ENCODE measurements at regions not wholly inside any gene's neighbourhood (a gene's known extent, or its start where the extent isn't known, plus 50 kb on each side); places are given as distances from the start of the nearest gene placed in this dataset.

DNA sequence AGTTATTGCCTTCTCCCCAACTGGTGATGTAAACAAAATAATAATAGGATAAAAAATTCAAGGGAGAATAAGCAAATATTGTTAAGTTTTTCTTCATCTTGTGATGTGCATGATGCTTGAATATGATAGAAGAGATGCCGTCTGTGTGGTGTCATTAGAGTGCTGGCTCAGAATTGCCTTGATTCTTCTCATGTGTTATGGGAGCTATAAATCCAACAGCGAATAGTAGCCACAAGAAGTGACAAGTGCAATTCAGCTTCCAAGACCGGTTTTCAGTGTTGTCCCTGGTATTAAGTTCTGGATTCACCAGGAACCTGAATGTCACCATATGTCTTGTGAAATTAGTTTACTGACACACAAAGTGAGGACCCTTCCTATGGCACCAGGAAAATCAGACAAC is 547.0 kb downstream of the NSUN3 start:
- Histone ChIP-seq H3K4me2 (ENCODE audit: low read length) (no peak overlapping the region), H3K36me3 (ENCODE audit: insufficient read depth, low read length) (no peaks in the 10 kb centered on the region), H3K9me2 (ENCODE audit: low read depth, low read length) (no peaks in the 10 kb centered on the region), H3K27me3 (ENCODE audit: insufficient read depth, low read length) (no peaks in the 10 kb centered on the region), H3K4me1 (ENCODE audit: insufficient read depth, low read length, severe bottlenecking) (no peaks in the 10 kb centered on the region), H3F3A (ENCODE audit: insufficient read depth, low read length) (no peaks in the 10 kb centered on the region), H3K9me3 (ENCODE audit: low read length) (no peaks in the 10 kb centered on the region), H2AFZ (ENCODE audit: low read length) (no peak overlapping the region), H3K79me2 (ENCODE audit: insufficient read depth, low read length) (no peaks in the 10 kb centered on the region), H3K4me3 (ENCODE audit: low read depth, low read length, poor library complexity, severe bottlenecking) (no peak overlapping the region), H3K27ac (ENCODE audit: low read depth, low read length, poor library complexity, severe bottlenecking) (no peak overlapping the region), H4K20me1 (ENCODE audit: insufficient read depth, low read length) (no peaks in the 10 kb centered on the region), H3K9ac (ENCODE audit: low read length) (no peak overlapping the region)
- TF ChIP-seq, protein P1, sequence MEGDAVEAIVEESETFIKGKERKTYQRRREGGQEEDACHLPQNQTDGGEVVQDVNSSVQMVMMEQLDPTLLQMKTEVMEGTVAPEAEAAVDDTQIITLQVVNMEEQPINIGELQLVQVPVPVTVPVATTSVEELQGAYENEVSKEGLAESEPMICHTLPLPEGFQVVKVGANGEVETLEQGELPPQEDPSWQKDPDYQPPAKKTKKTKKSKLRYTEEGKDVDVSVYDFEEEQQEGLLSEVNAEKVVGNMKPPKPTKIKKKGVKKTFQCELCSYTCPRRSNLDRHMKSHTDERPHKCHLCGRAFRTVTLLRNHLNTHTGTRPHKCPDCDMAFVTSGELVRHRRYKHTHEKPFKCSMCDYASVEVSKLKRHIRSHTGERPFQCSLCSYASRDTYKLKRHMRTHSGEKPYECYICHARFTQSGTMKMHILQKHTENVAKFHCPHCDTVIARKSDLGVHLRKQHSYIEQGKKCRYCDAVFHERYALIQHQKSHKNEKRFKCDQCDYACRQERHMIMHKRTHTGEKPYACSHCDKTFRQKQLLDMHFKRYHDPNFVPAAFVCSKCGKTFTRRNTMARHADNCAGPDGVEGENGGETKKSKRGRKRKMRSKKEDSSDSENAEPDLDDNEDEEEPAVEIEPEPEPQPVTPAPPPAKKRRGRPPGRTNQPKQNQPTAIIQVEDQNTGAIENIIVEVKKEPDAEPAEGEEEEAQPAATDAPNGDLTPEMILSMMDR (IDR thresholded peaks at IDR 0.05; ENCODE audit: low read length), result no peak
- no peak for TF ChIP-seq EZH2 (IDR thresholded peaks at IDR 0.05; ENCODE audit: borderline replicate concordance, low read length)

DNA sequence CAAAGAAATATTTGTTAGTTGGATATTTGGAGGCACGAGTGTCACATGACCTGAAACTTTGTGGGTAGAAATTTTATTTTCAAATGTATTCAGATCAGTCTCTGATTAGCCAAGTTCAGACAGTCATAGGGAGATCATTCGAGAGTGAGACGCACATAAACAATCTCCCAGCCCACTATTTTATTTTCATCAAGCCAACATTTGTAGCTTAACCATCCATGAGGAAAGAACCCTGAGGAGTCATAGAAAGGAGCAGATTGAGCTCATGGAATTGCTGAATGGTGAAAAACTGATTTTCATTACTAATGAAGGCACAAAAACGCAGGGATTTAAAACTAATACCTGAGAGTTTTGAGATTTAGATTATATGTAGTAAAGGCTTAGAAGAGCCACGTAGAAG is 548.7 kb downstream of the NSUN3 start:
- no peaks in the 10 kb centered on the region for H3K9me2 ChIP-seq (ENCODE audit: low read depth, low read length)

DNA sequence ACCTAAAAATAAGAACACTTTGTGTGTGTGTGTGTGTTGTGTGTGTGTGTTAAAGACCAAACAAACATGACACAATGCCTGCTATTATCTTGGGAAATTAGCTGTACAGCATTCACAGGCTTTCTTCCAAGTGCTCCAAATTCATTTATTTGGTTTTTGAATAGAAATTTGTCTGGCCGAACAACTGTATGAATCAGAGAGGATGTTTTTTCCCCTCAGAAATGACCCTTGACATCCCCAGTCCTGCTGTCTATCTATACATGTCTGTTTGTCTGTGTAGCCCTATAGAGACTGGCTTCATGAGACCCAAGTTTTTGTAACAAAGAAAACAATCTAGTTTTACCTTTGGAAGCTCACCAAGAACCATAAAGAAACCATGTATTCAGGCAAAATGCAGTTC is 549.8 kb downstream of the NSUN3 start:
- Histone ChIP-seq H3K27ac (ENCODE audit: low read depth, low read length, poor library complexity, severe bottlenecking) (no peak overlapping the region), H3K36me3 (ENCODE audit: insufficient read depth, low read length) (no peaks in the 10 kb centered on the region), H2AFZ (ENCODE audit: low read length) (no peak overlapping the region), H3K9me2 (ENCODE audit: low read depth, low read length) (no peaks in the 10 kb centered on the region), H3F3A (ENCODE audit: insufficient read depth, low read length) (no peaks in the 10 kb centered on the region), H3K4me3 (ENCODE audit: low read depth, low read length, poor library complexity, severe bottlenecking) (no peak overlapping the region), H3K79me2 (ENCODE audit: insufficient read depth, low read length) (no peaks in the 10 kb centered on the region), H3K9ac (ENCODE audit: low read length) (no peak overlapping the region), H4K20me1 (ENCODE audit: insufficient read depth, low read length) (no peaks in the 10 kb centered on the region), H3K27me3 (ENCODE audit: insufficient read depth, low read length) (no peaks in the 10 kb centered on the region), H3K4me2 (ENCODE audit: low read length) (no peak overlapping the region), H3K4me1 (ENCODE audit: insufficient read depth, low read length, severe bottlenecking) (no peaks in the 10 kb centered on the region), H3K9me3 (ENCODE audit: low read length) (no peaks in the 10 kb centered on the region)
- TF ChIP-seq EZH2 (IDR thresholded peaks at IDR 0.05; ENCODE audit: borderline replicate concordance, low read length), result no peak
- TF ChIP-seq, protein P1 (IDR thresholded peaks at IDR 0.05; ENCODE audit: low read length), result no peak

More for the DNA sequence above, 548.7 kb downstream of the NSUN3 start:
- H3K4me2 ChIP-seq (ENCODE audit: low read length), result no peak overlapping the region
- no peak overlapping the region for H3K9ac ChIP-seq (ENCODE audit: low read length)
- no peaks in the 10 kb centered on the region for H3K4me1 ChIP-seq (ENCODE audit: insufficient read depth, low read length, severe bottlenecking)
- H3F3A ChIP-seq (ENCODE audit: insufficient read depth, low read length), result no peaks in the 10 kb centered on the region
- H3K27me3 ChIP-seq (ENCODE audit: insufficient read depth, low read length), result no peaks in the 10 kb centered on the region
- TF ChIP-seq, protein P1 (IDR thresholded peaks at IDR 0.05; ENCODE audit: low read length), result no peak
- TF ChIP-seq EZH2 (IDR thresholded peaks at IDR 0.05; ENCODE audit: borderline replicate concordance, low read length), result no peak
- H3K27ac ChIP-seq (ENCODE audit: low read depth, low read length, poor library complexity, severe bottlenecking), result no peak overlapping the region
- no peak overlapping the region for H2AFZ ChIP-seq (ENCODE audit: low read length)
- H3K9me3 ChIP-seq (ENCODE audit: low read length), result no peaks in the 10 kb centered on the region
- H3K36me3 ChIP-seq (ENCODE audit: insufficient read depth, low read length), result no peaks in the 10 kb centered on the region
- H3K79me2 ChIP-seq (ENCODE audit: insufficient read depth, low read length), result no peaks in the 10 kb centered on the region
- no peaks in the 10 kb centered on the region for H4K20me1 ChIP-seq (ENCODE audit: insufficient read depth, low read length)
- H3K4me3 ChIP-seq (ENCODE audit: low read depth, low read length, poor library complexity, severe bottlenecking), result no peak overlapping the region
